WTC11 (cell line): ENCODE measurements at regions not wholly inside any gene's neighbourhood (a gene's known extent, or its start where the extent isn't known, plus 50 kb on each side); places are given as distances from the start of the nearest gene placed in this dataset.

Experiments
- ATAC-seq: fragments of 200-7000 bp; cut with Tn5 transposase; 2 replicates; pipeline ENCODE4 v1.10.0; 2021; ENCODE audit warnings: mild to moderate bottlenecking, moderate library complexity
- CTCF ChIA-PET: fragments of 300-600 bp; sonication (Branson Sonifier 250); formaldehyde crosslinking; loops from one replicate; lab custom pipeline; 2021; ENCODE audit warnings: antibody characterized with exemption; lab: Charles Lee
- POLR2A ChIA-PET: fragments of 350-600 bp; sonication (Branson Sonifier 250); formaldehyde crosslinking; loops from one replicate; lab custom pipeline; 2021; ENCODE audit warnings: antibody characterized with exemption; lab: Charles Lee
- DNase-seq: peaks from one replicate; pipeline ENCODE4 v3.0.0; 2021; ENCODE audit warnings: low spot score
- H3K27ac Mint-ChIP-seq: 2 replicates; pipeline ENCODE4 v1.8.0; 2021; ENCODE audit warnings: mixed read lengths
- H3K27me3 Mint-ChIP-seq: 2 replicates; pipeline ENCODE4 v1.8.0; 2021; ENCODE audit warnings: low read depth, mild to moderate bottlenecking, moderate library complexity, mixed read lengths
- H3K36me3 Mint-ChIP-seq: 2 replicates; pipeline ENCODE4 v1.8.0; 2021; ENCODE audit warnings: mixed read lengths
- H3K4me1 Mint-ChIP-seq: 2 replicates; pipeline ENCODE4 v1.8.0; 2022; ENCODE audit warnings: mixed read lengths
- H3K4me3 Mint-ChIP-seq: 2 replicates; pipeline ENCODE4 v1.8.0; 2021; ENCODE audit warnings: mild to moderate bottlenecking, moderate library complexity, mixed read lengths
- H3K9me3 Mint-ChIP-seq: 2 replicates; pipeline ENCODE4 v1.8.0; 2021; ENCODE audit warnings: mixed read lengths
- ATF3 ChIP-seq: sonication (generic); formaldehyde crosslinking; conservative IDR thresholded peaks from 2 replicates; pipeline ENCODE4 v1.8.1; 2022; ENCODE audit warnings: mild to moderate bottlenecking, missing genetic modification reagents
- CREB1 ChIP-seq: sonication (generic); formaldehyde crosslinking; IDR thresholded peaks from 2 replicates; pipeline ENCODE4 v1.8.0; 2023; ENCODE audit warnings: mild to moderate bottlenecking, missing genetic modification reagents
- ELF4 ChIP-seq: sonication (generic); formaldehyde crosslinking; IDR thresholded peaks from 2 replicates; pipeline ENCODE4 v1.8.1; 2022; ENCODE audit warnings: low read depth, mild to moderate bottlenecking, moderate library complexity, missing genetic modification reagents
- EMX1 ChIP-seq: fragments of 250-450 bp; sonication (Bioruptor Pico); IDR thresholded peaks from 2 replicates; pipeline ENCODE4 v1.8.0; 2021; ENCODE audit warnings: mild to moderate bottlenecking
- ESRRA ChIP-seq: sonication (generic); formaldehyde crosslinking; IDR thresholded peaks from 2 replicates; pipeline ENCODE4 v1.8.1; 2022; ENCODE audit warnings: mild to moderate bottlenecking, missing genetic modification reagents, borderline replicate concordance
- FOXP1 ChIP-seq: sonication (generic); formaldehyde crosslinking; IDR thresholded peaks from 2 replicates; pipeline ENCODE4 v1.8.0; 2022; ENCODE audit warnings: missing genetic modification reagents, mild to moderate bottlenecking, moderate library complexity, borderline replicate concordance
- JAZF1 ChIP-seq: fragments of 250-450 bp; sonication (Bioruptor Pico); IDR thresholded peaks from 2 replicates; pipeline ENCODE4 v1.9.0; 2021; ENCODE audit warnings: moderate library complexity, mild to moderate bottlenecking, inconsistent platforms
- JUN ChIP-seq: sonication (generic); formaldehyde crosslinking; IDR thresholded peaks from 2 replicates; pipeline ENCODE4 v1.8.0; 2023; ENCODE audit warnings: mild to moderate bottlenecking, missing genetic modification reagents
- NFE2L1 ChIP-seq: sonication (generic); formaldehyde crosslinking; IDR thresholded peaks from 2 replicates; pipeline ENCODE4 v1.8.1; 2023; ENCODE audit warnings: missing genetic modification reagents
- NR1H2 ChIP-seq: sonication (generic); formaldehyde crosslinking; IDR thresholded peaks from 2 replicates; pipeline ENCODE4 v1.9.0; 2021; ENCODE audit warnings: mild to moderate bottlenecking, moderate library complexity, missing genetic modification reagents
- NR2C2 ChIP-seq: sonication (generic); formaldehyde crosslinking; IDR thresholded peaks from 2 replicates; pipeline ENCODE4 v1.8.0; 2022; ENCODE audit warnings: mild to moderate bottlenecking, missing genetic modification reagents
- NR3C1 ChIP-seq: sonication (generic); formaldehyde crosslinking; conservative IDR thresholded peaks from 2 replicates; pipeline ENCODE4 v1.8.1; 2023; ENCODE audit warnings: low read depth, mild to moderate bottlenecking, missing genetic modification reagents
- RELA ChIP-seq: sonication (generic); formaldehyde crosslinking; IDR thresholded peaks from 2 replicates; pipeline ENCODE4 v1.8.1; 2022; ENCODE audit warnings: missing genetic modification reagents, mild to moderate bottlenecking, borderline replicate concordance
- RORB ChIP-seq: fragments of 250-450 bp; sonication (Bioruptor Pico); IDR thresholded peaks from 2 replicates; pipeline ENCODE4 v1.9.0; 2021; ENCODE audit warnings: mild to moderate bottlenecking
- SOX15 ChIP-seq: fragments of 250-450 bp; sonication (Bioruptor Pico); IDR thresholded peaks from 2 replicates; pipeline ENCODE4 v1.9.0; 2021; ENCODE audit warnings: mild to moderate bottlenecking
- SP1 ChIP-seq: sonication (generic); formaldehyde crosslinking; conservative IDR thresholded peaks from 2 replicates; pipeline ENCODE4 v1.8.1; 2022; ENCODE audit warnings: missing genetic modification reagents
- TEAD1 ChIP-seq: sonication (generic); formaldehyde crosslinking; IDR thresholded peaks from 2 replicates; pipeline ENCODE4 v1.8.0; 2022; ENCODE audit warnings: mild to moderate bottlenecking, missing genetic modification reagents
- TP53 ChIP-seq: sonication (generic); formaldehyde crosslinking; IDR thresholded peaks from 2 replicates; pipeline ENCODE4 v1.8.1; 2023; ENCODE audit warnings: mild to moderate bottlenecking, missing genetic modification reagents
- ZNF263 ChIP-seq: sonication (generic); formaldehyde crosslinking; IDR thresholded peaks from 2 replicates; pipeline ENCODE4 v1.8.1; 2022; ENCODE audit warnings: low read depth, mild to moderate bottlenecking, moderate library complexity, missing genetic modification reagents
- ZNF317 ChIP-seq: sonication (generic); formaldehyde crosslinking; IDR thresholded peaks from 2 replicates; pipeline ENCODE4 v1.8.1; 2023; ENCODE audit warnings: low read depth, mild to moderate bottlenecking, moderate library complexity, missing genetic modification reagents, borderline replicate concordance
- ZNF423 ChIP-seq: fragments of 250-450 bp; sonication (Bioruptor Pico); IDR thresholded peaks from 2 replicates; pipeline ENCODE4 v2.1.2; 2022; ENCODE audit warnings: mild to moderate bottlenecking, moderate library complexity
- ZSCAN18 ChIP-seq: fragments of 250-450 bp; sonication (Bioruptor Pico); IDR thresholded peaks from 2 replicates; pipeline ENCODE4 v2.1.2; 2022; ENCODE audit warnings: mild to moderate bottlenecking, moderate library complexity
- TF ChIP-seq, protein P1 (sequence below): sonication (generic); formaldehyde crosslinking; IDR thresholded peaks from 2 replicates; pipeline ENCODE4 v1.8.0; 2022; ENCODE audit warnings: mild to moderate bottlenecking, missing genetic modification reagents

DNA sequence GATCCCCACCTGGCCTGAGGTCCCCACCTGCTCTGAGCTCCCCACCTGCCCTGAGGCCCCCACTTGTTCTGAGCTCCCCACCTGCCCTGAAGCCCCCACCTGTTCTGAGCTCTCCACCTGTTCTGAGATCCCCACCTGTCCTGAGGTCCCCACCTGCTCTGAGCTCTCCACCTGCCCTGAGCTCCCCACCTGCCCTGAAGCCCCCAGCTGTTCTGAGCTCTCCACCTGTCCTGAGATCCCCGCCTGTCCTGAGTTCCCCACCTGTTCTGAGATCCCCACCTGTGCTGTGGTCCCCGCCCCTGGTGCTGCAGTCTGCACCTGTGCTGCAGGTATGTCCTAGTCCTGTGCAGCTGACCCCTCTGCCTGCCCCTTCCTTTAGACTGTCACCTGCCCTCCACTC, 561.6 kb downstream of the TCERG1L start (continued):
- TF ChIP-seq JAZF1 (no peak), NFE2L1 (CRISPR knock-in tag) (no peak)

DNA sequence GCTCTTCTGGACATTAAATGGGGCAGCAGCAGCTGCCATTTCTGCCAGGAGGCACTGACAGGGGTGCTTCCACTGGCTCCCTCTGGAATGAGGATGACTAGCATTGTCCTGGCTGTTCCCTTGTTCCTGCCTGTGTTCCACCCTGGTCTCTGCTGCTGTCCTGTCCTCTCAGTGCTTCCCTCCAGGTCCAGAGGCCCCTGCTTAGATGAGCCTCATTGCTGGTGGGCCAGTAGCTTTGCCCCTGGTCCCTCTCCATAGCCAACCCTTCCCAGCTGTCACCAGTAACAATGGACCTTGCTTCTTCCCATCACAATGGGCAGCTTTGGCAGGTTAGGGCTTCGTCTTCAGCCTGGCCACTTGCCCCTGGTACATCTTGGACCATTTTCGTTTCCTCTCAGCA, 561.1 kb downstream of the TCERG1L start:
- ATAC-seq: no peak
- TF ChIP-seq ZNF263 (CRISPR knock-in tag): no peak
- TF ChIP-seq FOXP1: no peak
- no peak for TF ChIP-seq RELA (CRISPR knock-in tag)
- no peak for TF ChIP-seq ZNF423 (CRISPR knock-in tag)
- TF ChIP-seq, protein P1, sequence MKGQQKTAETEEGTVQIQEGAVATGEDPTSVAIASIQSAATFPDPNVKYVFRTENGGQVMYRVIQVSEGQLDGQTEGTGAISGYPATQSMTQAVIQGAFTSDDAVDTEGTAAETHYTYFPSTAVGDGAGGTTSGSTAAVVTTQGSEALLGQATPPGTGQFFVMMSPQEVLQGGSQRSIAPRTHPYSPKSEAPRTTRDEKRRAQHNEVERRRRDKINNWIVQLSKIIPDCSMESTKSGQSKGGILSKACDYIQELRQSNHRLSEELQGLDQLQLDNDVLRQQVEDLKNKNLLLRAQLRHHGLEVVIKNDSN (CRISPR knock-in tag): no peak
- TF ChIP-seq NR2C2 (CRISPR knock-in tag): no peak
- TF ChIP-seq, all 79 proteins: peak for 0
- no peak overlapping the region for H3K4me3 Mint-ChIP-seq
- POLR2A ChIA-PET: no interaction called here
- peaks cover 67% of the 10 kb centered on the region for H3K9me3 Mint-ChIP-seq
- H3K4me1 Mint-ChIP-seq: peaks cover 3% of the 10 kb centered on the region
- no peak for DNase-seq
- peaks cover 60% of the 10 kb centered on the region for H3K36me3 Mint-ChIP-seq
- H3K27me3 Mint-ChIP-seq: peaks cover 11% of the 10 kb centered on the region
- CTCF ChIA-PET: no interaction called here
- no peak overlapping the region for H3K27ac Mint-ChIP-seq

DNA sequence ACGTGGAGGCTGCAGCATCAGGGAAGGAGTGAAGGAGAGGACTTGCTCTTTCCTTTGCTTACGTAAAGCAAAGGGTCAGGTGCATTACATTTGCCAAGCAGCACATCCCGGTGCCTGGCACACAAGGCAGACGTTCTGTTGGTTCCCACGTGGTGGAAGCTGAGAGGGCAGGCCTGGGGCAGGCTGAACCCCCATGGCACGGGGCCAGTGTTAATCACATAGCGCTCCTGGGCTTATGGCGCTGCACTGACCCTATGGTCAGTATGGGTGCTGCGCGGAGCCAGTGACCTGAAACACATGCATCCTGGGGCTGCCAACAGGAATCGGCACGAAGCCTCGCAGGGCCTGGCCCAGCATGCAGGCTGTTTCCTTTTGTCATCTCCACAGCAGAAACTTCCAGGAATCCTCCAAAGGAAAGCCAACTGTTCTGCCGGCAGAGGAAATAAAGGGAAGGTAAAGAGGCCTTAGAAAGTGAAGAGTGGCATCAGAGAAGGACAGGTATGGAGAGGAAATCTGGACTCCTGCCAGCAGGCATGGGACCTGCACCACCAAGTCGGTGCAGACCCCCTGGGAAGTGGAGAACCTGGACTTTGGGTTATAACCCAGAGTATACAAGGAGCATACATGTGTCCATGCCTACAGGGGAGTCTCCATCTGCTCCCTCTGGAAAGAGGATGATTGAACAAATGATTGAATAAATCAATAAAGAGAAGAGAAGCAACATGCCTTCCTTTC, 560.2 kb downstream of the TCERG1L start:
- Mint-ChIP-seq H3K36me3 (peaks cover 61% of the 10 kb centered on the region), H3K4me1 (peaks cover 3% of the 10 kb centered on the region; the same call in 1 of the 2 replicates), H3K4me3 (no peak overlapping the region), H3K9me3 (peaks cover 68% of the 10 kb centered on the region), H3K27ac (no peak overlapping the region), H3K27me3 (peaks cover 11% of the 10 kb centered on the region)
- POLR2A ChIA-PET: no interaction called here
- DNase-seq (no peak), ATAC-seq (no peak)
- TF ChIP-seq FOXP1 (no peak), ATF3 (no peak), ELF4 (CRISPR knock-in tag) (no peak), JUN (CRISPR knock-in tag) (no peak), NR3C1 (CRISPR knock-in tag) (no peak), NR1H2 (no peak), NR2C2 (CRISPR knock-in tag) (no peak), RORB (CRISPR knock-in tag) (no peak), ESRRA (CRISPR knock-in tag) (no peak), SP1 (no peak), NFE2L1 (CRISPR knock-in tag) (no peak), CREB1 (CRISPR knock-in tag) (no peak), TP53 (no peak), SOX15 (CRISPR knock-in tag) (no peak), RELA (CRISPR knock-in tag) (no peak), EMX1 (CRISPR knock-in tag) (no peak), ZNF317 (CRISPR knock-in tag) (no peak), ZSCAN18 (no peak), TEAD1 (no peak)
- CTCF ChIA-PET: no interaction called here
